ENCODE measurements at regions not wholly inside any gene's neighbourhood (a gene's known extent, or its start where the extent isn't known, plus 50 kb on each side); places are given as distances from the start of the nearest gene placed in this dataset.

DNA sequence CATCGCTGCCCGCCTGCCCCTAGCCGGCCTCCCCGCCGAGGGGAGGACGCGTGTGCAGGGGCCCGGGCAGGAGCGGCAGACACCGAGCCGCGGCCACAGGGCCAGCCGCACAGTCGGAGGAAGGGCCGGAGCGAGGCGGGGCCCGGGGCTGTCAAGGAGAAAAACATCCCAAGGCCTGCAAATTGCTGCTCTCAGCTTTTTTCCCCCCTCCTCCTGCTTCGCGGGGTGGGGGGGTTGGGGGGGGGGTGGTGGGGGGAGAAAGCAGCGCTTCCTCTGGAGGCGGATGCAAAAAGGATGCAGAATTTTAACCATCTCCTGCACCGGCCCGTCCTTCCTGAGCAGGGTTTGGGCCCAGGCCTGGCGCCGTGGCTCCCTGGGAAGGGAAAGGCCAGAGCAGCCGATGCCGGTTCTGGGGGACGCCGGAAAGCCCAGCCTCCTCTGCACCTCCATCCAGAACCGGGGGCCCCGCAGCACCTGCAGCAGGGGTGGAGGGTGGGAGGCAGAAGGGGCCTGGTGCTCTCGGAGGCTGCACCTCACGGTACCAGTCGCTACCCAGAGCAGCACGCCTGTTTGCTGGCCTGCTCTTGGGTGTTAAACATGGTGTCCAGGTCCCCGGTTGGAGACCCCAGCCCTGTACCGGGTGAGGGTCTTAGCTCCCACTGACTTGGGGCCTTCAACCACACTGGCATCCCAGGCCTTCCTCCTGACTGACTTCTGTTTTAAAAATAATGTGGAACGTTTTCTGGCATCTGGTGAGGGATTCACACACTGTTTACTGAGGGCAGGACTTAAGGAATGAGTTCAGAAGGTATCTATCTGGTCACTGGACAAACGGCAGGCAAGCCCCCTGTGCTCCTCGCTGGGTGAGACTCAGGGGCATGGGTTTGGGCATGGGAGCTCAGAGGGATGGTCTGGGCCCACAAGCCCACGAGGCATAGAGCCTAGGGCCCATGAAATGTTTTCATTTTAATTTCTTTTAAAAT, 77.4 kb upstream of the WNT7B start:
- no peak for DNase-seq

DNA sequence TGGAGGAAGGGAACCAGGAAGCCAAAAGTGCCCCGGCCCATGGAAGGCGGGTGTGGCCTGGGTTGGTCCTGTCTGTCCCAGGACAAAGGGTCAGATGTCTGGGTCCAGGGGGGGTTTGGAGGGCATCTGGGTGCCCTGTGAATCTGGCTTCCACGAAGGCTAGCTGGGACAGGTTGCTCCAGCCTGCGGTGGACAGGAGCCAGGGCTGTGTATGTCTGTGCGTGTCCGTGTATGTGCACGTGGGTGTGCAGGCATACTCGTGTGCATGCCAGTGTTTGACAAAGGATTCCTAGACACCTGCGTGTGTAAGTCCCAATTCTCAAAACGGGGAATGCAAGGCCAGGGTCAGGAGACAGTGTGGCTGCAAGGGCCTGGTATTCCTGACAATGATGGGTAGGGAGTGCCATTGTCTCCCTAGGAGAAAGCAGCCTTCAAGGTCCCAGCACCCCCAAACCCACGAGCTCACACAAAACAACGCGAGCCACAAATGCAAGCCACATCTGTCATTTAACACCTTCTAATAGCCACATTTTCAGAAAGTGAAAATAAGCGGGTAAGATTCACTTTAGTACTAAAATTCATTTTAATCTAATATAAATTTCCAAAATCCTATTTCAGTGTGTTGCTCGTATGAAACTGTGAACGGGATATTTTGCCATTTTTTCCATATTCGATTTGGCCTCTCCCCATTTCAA, 78.4 kb upstream of the WNT7B start:
- no peak for DNase-seq

GRCh38 chr22:46055911-46056545, 79.1 kb upstream of the WNT7B start:
- no peak for DNase-seq

- DNase-seq = no peak
Measured at GRCh38 chr22:46056546-46057245, 79.7 kb upstream of the WNT7B start.

GRCh38 chr22:46057246-46058090, 80.5 kb upstream of the WNT7B start:
- no peak for DNase-seq

DNA sequence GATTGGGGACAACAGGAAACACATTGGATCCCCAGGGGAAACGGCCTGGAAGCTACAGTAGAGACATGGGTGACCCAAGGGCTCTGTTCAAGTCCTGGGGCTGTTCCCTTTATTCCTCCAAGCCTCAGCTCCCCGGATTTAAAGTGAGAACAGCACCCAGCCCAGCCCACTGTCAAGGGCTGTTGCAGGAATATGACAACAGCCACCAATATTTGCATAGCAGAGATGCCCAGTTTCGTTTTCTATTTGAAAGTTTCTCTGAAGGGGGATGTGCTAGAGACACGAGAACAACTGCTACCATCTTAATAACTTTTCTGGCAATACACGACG, 81.1 kb upstream of the WNT7B start:
- DNase-seq = no peak

DNA sequence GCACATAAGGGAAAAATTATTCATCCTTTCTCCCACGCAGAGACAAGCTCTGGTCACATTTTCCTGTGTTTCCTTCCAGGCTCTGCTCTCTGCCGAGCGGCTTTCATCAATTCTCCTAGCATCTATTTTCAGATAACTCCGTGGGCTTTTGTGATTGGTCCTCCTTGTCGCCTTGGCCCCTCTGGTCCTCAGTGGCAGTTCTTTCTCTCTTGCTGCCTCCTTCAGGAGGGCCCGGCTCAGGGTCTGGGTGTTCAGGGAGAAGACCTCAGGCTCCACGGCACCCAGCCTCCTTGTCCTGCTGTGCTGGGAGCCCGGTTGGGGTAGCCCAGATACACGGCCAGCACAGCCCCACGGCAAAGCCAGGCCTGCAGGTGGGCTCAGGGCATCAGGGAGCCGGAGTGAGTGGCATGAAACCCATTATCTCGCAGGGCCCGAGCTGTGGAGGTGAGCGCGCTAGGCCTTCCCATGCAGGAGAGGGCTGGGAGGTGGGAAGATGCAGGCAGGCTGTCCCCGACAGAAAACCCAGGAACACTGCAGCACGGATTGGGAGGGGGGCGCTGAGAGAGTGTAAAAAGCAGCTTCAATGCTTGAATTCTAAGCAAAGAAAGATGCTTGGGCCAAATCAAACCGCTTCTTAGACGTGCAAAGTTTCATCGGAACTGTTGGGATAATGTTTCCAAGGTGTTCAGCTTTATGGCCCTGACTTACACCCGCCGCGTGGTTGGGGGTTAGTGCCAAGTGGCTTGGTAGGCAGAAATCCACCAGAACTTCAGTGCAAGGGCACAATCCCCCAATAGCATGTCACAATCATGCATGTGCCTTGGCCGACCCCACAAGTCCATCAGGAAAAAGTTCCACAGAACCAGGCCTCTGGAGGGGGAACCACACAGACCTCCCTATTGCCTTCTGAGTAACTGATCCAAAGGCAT, 81.9 kb upstream of the WNT7B start:
- DNase-seq = no peak

DNA sequence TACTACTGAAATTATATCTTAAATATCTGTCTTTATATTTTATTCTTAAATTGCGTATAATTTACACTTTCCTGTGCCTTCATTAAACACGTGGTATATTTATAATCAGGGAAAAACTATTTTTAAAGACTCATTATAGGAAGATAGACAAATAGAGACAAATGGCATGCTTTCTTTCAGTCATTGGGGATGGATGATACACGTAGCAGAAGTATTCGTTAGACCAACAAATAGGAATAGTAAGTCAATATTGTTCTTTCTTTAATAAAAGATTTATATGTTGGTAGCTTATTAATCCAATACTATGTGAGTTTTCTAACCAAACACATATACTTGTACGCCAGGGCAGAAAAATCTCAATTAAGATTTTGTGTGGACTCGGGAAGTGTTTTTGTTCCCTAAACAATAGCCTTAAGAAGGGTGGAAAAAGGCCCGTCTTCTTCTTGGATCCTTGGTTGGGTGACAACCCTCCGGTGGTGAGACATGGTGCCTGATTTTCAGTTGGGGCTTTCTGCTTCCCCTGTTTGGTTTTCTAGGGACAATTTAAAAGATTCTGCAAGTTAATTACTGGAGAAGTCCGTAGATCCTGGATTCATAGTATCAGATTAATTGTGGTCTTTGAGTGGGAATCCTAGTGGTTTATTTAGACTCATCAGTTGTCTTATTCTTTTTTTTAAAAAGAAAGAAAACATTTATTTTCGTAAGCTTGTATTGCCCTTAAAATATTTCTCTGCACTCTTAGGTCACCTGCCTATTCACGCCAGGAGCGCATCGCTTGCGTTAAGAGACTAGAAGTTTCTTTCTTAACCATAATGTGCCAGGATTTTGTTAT, 83.5 kb upstream of the WNT7B start:
- DNase-seq = no peak

DNA sequence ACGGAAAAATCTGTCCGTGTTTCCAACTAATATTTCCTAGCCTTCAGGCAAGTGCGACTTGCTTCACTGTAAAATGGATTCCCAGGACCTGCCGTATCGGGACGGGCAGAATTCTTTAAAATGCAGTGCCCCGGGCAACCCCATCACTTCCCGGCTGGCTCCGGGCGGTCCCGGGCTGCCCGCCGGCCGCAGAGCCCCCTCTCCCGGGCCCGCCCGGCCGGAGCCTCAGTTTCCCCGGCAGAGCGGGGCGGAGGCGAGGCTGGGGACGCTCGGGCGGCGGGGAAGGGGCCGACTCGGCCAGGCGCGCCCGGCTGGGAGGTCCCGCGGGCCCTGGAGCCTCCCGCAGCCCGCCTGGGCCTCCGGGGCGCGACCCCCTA, 84.2 kb upstream of the WNT7B start:
- no peak for DNase-seq

- DNase-seq = no peak
Measured at GRCh38 chr22:46061501-46062231, 84.7 kb upstream of the WNT7B start.

GRCh38 chr22:46062232-46062615, 85.3 kb upstream of the WNT7B start:
- DNase-seq = no peak

DNA sequence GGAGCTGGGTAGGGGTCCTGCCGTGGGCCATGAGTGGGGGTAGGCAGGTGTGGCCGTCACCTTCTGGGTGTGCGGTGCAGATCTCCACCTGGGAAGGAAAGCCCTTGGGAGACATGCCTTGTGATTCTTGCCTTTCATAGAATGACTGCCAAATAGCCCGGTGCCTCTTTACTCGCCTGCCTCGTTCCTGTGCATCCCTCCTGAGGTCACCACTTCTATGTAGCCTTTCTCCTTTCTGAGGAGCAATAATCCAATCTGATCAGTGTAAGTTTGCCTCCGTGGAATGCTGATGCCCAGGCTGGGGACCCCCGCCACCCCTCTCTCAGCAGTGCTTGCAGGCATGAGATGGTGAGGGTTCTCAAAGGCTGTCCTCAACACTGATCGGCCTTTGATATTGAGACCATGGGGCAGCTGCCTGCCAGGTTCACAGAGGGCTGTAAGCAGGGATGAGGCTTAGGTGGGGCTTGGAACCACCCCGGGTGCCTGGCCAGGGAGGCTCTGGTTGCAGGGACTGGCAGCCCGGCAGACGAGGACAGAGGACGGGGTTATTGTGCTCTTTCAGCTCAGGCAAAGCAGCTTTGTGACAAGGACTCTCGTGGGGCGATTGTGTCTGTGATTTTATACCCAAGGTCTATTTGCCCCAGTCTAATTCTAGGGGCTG, 86.1 kb upstream of the WNT7B start:
- no peak for DNase-seq

GRCh38 chr22:46063846-46064227, 86.5 kb upstream of the PPARA start:
- DNase-seq = peak; percentile 56

GRCh38 chr22:46064228-46064965, 85.9 kb upstream of the PPARA start:
- DNase-seq = no peak

DNA sequence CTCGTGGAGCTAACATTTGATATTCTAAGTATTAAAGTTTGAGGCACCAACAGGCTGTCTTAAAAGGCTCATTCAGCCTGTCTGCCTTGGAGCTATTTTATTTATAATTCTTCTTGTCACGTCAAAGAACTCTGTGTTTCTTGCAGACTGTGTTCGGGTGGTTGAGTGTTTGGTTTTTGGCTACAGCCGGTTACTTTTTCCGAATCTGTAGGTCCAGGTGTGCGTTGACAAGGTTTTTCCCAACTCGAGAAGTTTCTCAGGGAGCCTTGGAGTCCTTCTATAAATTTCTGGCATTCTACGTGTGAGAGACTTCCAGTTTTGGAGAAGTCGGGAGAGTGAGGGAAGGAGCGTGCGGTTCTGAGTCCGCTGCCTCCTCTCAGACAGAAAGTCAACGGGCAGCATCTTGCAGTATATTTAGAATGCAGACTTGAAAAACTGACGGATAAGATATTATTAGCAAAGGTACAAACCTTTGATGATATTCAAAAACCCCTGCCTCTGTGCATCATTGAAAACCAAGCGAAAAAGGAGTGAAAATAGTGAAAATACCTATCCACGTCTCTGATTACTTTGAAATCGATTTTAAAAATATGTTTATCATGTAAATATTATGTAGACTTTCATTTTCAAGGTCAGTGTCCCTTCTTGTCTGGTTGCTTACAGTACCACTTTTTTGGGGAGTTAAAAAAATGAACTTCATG, 85.2 kb upstream of the PPARA start:
- no peak for DNase-seq

GRCh38 chr22:46065691-46066454, 84.5 kb upstream of the PPARA start:
- no peak for DNase-seq

DNA sequence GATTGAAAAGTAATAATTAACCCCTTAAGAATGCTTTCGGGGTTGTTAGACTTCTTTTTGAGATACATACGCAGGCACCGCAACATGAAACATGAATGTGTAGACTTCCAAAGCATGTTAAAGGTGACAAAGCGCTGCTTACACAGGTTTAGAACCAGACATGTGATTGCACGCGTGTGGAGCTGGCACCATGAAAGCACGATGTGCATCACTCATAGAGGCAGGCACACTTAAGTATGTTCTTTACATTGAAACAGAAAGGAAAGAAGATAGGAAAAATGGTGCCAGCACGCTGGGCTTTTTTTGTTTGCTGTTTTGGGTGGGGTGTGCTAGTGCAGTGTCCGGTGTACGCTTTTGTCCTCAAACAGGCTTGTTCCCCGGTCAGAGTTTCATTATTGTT, 83.6 kb upstream of the PPARA start:
- DNase-seq = no peak

All from NCI-H1417 treated with DMSO at 0.1 percent for 48 hours (cell line).